ENCODE measurements at regions not wholly inside any gene's neighbourhood (a gene's known extent, or its start where the extent isn't known, plus 50 kb on each side); places are given as distances from the start of the nearest gene placed in this dataset.
"Not testable (repeated sequence)": the region's sequence is repeated elsewhere in the genome, so short reads cannot be mapped to it uniquely, and the experiment has no call there.

GRCh38 chr9:135187365-135187764, 99.9 kb downstream of the OLFM1 start:
- Histone ChIP-seq H3K36me3 (no peaks in the 10 kb centered on the region), H3K9me3 (no peaks in the 10 kb centered on the region), H3K4me3 (no peak overlapping the region), H3K4me1 (peaks cover 0 to 41% (median 3%) of the 10 kb centered on the region in 3 donors), H3K27ac (no peak overlapping the region), H3K27me3 (peaks cover 96% of the 10 kb centered on the region)
- no peak for ATAC-seq
- WGBS, 2 donors (ENCODE audit: low coverage in 1 of 2), result 17 to 60% methylated on average over 1 to 2 of the region's 14 CpGs
- TF ChIP-seq CTCF (IDR thresholded peaks at IDR 0.05) (no peak), POLR2AphosphoS5 (IDR thresholded peaks at IDR 0.05) (no peak), EP300 (IDR thresholded peaks at IDR 0.05) (no peak), POLR2A (IDR thresholded peaks at IDR 0.05) (no peak)

DNA sequence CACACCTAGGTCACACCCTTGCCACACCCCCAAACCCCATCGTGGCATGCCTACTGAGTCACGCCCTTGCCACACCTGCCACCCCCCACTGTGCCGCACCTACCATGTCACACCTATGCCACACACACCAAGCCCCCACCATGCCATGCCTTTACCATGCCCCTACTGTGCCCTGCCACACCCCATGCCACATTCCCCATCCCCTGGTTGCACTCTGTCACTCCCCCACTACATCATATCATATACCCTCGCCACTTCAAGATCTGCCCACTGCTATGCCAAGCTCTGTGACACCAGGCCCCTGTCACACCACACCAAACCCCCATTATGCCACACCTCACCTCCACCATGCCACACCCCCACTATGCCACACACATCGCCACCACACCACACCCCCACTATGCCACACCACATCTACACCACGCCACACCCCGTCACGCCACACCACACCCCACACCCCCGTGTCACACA, 101.2 kb downstream of the OLFM1 start:
- Histone ChIP-seq H3K9me3 (no peaks in the 10 kb centered on the region), H3K27me3 (peaks cover 96% of the 10 kb centered on the region), H3K4me3 (no peak overlapping the region), H3K36me3 (no peaks in the 10 kb centered on the region), H3K27ac (no peak overlapping the region), H3K4me1 (peaks cover 0 to 38% (median 2%) of the 10 kb centered on the region in 3 donors)
- 89 to 100% methylated on average over 2 to 7 of the region's 9 CpGs for WGBS, 2 donors (ENCODE audit: low coverage in 1 of 2)
- no peak for TF ChIP-seq EP300 (IDR thresholded peaks at IDR 0.05)
- ATAC-seq, result no peak

GRCh38 chr9:135189497-135189896, 102.0 kb downstream of the OLFM1 start:
- no peak for ATAC-seq
- Histone ChIP-seq H3K36me3 (no peaks in the 10 kb centered on the region), H3K4me3 (no peak overlapping the region), H3K9me3 (no peaks in the 10 kb centered on the region), H3K4me1 (peaks cover 0 to 30% (median 0%) of the 10 kb centered on the region in 3 donors), H3K27me3 (peaks cover 96% of the 10 kb centered on the region), H3K27ac (no peak overlapping the region)
- no peak for TF ChIP-seq POLR2A (IDR thresholded peaks at IDR 0.05)
- no peak for TF ChIP-seq POLR2AphosphoS5 (IDR thresholded peaks at IDR 0.05)
- TF ChIP-seq CTCF (IDR thresholded peaks at IDR 0.05), result no peak
- TF ChIP-seq EP300 (IDR thresholded peaks at IDR 0.05), result no peak
- WGBS, 2 donors (ENCODE audit: low coverage in 1 of 2), result 82% methylated on average over 2 of the region's 5 CpGs; no CpG with 5 or more reads in 1 of the 2 donors

DNA sequence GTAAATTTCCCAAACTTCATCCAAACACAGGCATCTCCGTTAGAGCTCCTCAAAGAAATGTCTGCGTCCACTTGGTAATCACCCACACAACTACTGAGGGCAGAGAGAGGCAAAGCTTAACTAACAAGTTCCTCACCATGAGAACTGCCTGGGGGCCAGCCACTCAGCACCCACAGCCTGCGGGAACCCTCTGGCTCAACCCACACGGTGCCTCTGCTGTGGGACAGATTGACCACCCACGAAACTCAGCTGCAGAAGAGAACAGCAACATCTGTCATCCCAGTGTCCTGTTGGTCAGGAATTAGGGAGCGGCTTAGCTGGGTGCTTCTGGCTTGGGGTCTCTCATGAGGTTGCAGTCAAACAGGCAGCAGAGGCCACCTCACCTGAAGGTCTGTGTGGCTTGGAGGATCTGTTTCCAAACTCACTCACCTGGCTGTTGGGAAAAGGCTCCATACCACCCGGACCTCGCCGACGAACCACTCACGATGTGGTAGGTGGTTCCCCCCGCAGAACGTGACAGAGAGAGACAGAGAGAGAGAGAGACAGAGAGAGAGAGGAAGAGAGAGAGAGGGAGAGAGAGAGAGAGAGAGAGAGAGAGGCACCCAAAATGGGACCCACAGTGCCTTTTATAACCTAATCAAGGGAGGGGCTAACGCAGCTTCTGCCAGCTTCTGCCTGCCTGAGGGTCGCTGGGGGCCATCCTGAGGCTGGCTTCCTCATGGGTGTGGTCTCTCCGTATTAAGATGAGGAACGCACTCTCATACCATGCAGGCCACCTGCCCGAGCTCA, 103.5 kb downstream of the OLFM1 start:
- no peak overlapping the region for H3K4me3 ChIP-seq
- H3K9me3 ChIP-seq, result no peaks in the 10 kb centered on the region
- no peaks in the 10 kb centered on the region for H3K36me3 ChIP-seq
- H3K27me3 ChIP-seq, result peaks cover 94% of the 10 kb centered on the region
- WGBS, 2 donors (ENCODE audit: low coverage in 1 of 2), result 70 to 76% methylated on average over 6 to 10 of the region's 18 CpGs
- H3K4me1 ChIP-seq, result peaks cover 0 to 15% (median 0%) of the 10 kb centered on the region in 3 donors
- TF ChIP-seq CTCF (IDR thresholded peaks at IDR 0.05), result no peak
- no peak for TF ChIP-seq EP300 (IDR thresholded peaks at IDR 0.05)
- no peak for TF ChIP-seq POLR2A (IDR thresholded peaks at IDR 0.05)
- TF ChIP-seq POLR2AphosphoS5 (IDR thresholded peaks at IDR 0.05), result no peak
- no peak overlapping the region for H3K27ac ChIP-seq
- ATAC-seq, result no peak

DNA sequence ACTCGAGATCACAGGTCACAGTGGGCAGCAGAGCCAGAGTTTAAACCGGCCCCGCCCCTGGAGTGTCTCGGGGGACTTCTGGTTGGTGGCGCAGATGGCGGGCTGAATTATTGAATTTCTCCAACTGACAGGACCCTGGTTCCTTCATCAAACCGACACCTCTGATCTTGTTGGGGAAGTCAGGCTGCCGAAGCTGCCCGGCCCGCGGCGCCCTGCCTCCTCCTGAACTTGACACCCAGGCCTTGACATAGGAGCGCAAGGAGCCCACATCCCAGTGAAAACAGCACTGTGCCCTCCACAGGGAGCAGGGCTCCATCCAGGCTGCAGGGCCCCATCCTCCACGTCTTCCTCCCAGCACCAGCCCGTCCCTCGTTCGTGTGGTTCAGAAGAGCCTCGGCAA, 105.2 kb downstream of the OLFM1 start:
- 56% methylated on average over 4 of the region's 18 CpGs; no CpG with 5 or more reads in 1 of the 2 donors for WGBS, 2 donors (ENCODE audit: low coverage in 1 of 2)
- Histone ChIP-seq H3K9me3 (no peaks in the 10 kb centered on the region), H3K4me3 (no peak overlapping the region), H3K27ac (no peak overlapping the region), H3K27me3 (peaks cover 86% of the 10 kb centered on the region), H3K4me1 (no peaks in the 10 kb centered on the region), H3K36me3 (no peaks in the 10 kb centered on the region)
- ATAC-seq, result no peak
- TF ChIP-seq POLR2AphosphoS5 (IDR thresholded peaks at IDR 0.05) (no peak), EP300 (IDR thresholded peaks at IDR 0.05) (no peak), CTCF (IDR thresholded peaks at IDR 0.05) (no peak), POLR2A (IDR thresholded peaks at IDR 0.05) (no peak)

- H3K27ac ChIP-seq, H3K4me1 ChIP-seq, H3K9me3 ChIP-seq, ATAC-seq, H3K36me3 ChIP-seq, H3K4me3 ChIP-seq: not testable (repeated sequence)
- WGBS, 2 donors (ENCODE audit: low coverage in 1 of 2), result 75 to 81% methylated on average over 4 to 6 of the region's 7 CpGs
- H3K27me3 ChIP-seq, result peaks cover 88% of the 10 kb centered on the region
Observed at GRCh38 chr9:135195975-135196374, 108.5 kb downstream of the OLFM1 start.
